ENCODE measurements at regions not wholly inside any gene's neighbourhood (a gene's known extent, or its start where the extent isn't known, plus 50 kb on each side); places are given as distances from the start of the nearest gene placed in this dataset.

DNA sequence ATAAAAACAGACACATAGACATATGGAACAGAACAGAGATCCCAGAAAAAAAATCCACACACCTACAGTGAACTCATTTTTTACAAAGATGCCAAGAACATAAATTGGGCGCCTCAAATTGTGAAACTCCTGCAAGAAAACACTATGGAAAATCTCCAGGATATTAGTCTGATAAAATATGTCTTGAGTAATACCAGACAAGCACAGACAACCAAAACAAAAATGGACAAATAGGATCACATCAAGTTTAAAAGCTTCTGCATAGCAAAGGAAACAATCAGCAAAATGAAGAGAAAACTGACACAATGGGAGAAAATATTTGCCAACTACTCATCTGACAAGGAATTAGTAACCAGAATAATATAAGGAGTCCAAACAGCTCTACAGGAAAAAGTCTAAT, 337.3 kb upstream of the DIPK2B start:
- Histone ChIP-seq H3K4me2 (ENCODE audit: control insufficient read depth, extremely low read depth, insufficient read depth, low read depth, low read length) (no peak overlapping the region), H4K20me1 (ENCODE audit: control insufficient read depth, extremely low read depth, insufficient read depth, low read length) (no peaks in the 10 kb centered on the region), H3K9ac (ENCODE audit: control insufficient read depth, extremely low read depth, insufficient read depth, low read length) (no peak overlapping the region), H3K9me3 (ENCODE audit: control insufficient read depth, low read depth, low read length) (peaks cover 4% of the 10 kb centered on the region), H3K4me3 (ENCODE audit: control insufficient read depth in 2 of 3, extremely low read depth in 1 of 3, insufficient read depth in 2 of 3, low read depth in 1 of 3, low read length in 3 of 3) (no peak overlapping the region), H3K27ac (ENCODE audit: control insufficient read depth, insufficient read depth, low read length) (no peak overlapping the region), H3K79me2 (ENCODE audit: control insufficient read depth, insufficient read depth, low read length) (no peaks in the 10 kb centered on the region), H2AFZ (ENCODE audit: control insufficient read depth, low read length) (no peak overlapping the region), H3K9me1 (ENCODE audit: control insufficient read depth, extremely low read depth, insufficient read depth, low read length) (no peaks in the 10 kb centered on the region), H3K27me3 (ENCODE audit: control insufficient read depth, extremely low read depth, insufficient read depth, low read length) (peaks cover 5% of the 10 kb centered on the region), H3K4me1 (ENCODE audit: control insufficient read depth, extremely low read depth, insufficient read depth, low read length) (peaks cover 4% of the 10 kb centered on the region), H3K36me3 (ENCODE audit: control insufficient read depth in 2 of 2, extremely low read depth in 1 of 2, insufficient read depth in 2 of 2, low read length in 2 of 2) (no peaks in the 10 kb centered on the region)
- FAIRE-seq (no peak), DNase-seq (ENCODE audit: low read depth, low spot score) (no peak)
- dilution Hi-C loops (cut with MboI; ENCODE audit: extremely low pct_ligation_motif_present, low sequenced_read_pairs) = no loop called here
- TF ChIP-seq, protein P1, sequence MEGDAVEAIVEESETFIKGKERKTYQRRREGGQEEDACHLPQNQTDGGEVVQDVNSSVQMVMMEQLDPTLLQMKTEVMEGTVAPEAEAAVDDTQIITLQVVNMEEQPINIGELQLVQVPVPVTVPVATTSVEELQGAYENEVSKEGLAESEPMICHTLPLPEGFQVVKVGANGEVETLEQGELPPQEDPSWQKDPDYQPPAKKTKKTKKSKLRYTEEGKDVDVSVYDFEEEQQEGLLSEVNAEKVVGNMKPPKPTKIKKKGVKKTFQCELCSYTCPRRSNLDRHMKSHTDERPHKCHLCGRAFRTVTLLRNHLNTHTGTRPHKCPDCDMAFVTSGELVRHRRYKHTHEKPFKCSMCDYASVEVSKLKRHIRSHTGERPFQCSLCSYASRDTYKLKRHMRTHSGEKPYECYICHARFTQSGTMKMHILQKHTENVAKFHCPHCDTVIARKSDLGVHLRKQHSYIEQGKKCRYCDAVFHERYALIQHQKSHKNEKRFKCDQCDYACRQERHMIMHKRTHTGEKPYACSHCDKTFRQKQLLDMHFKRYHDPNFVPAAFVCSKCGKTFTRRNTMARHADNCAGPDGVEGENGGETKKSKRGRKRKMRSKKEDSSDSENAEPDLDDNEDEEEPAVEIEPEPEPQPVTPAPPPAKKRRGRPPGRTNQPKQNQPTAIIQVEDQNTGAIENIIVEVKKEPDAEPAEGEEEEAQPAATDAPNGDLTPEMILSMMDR (optimal IDR thresholded peaks at IDR 0.05 in 1 of 3, IDR thresholded peaks at IDR 0.05 in 1 of 3, conservative IDR thresholded peaks at IDR 0.05 in 1 of 3; ENCODE audit: extremely low read depth in 1 of 3, insufficient read depth in 2 of 3, low read length in 3 of 3) = no peak
- TF ChIP-seq EZH2 (IDR thresholded peaks at IDR 0.05; ENCODE audit: low read length) = no peak

DNA sequence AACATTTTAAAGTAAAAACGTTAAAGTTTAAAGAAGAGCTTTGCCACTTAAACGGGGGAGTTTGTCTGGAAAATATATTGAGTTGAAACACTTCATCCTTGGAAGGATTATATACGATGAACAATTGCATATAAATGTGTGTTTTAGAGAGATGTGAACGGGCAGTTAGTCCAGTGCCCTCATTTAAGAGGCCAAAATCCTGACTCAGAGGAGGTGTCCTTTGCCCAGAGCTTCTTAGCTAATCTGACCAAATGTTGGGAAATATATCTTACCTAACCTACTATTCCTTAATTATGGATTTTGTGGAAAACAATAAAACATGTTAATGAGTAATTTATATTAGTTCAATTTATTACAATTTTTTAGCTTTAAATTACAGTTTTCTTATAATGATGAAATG, 327.2 kb upstream of the DIPK2B start:
- Histone ChIP-seq H3K9me1 (ENCODE audit: control insufficient read depth, extremely low read depth, insufficient read depth, low read length) (no peaks in the 10 kb centered on the region), H3K27ac (ENCODE audit: control insufficient read depth, insufficient read depth, low read length) (no peak overlapping the region), H3K79me2 (ENCODE audit: control insufficient read depth, insufficient read depth, low read length) (no peaks in the 10 kb centered on the region), H3K36me3 (ENCODE audit: control insufficient read depth in 2 of 2, extremely low read depth in 1 of 2, insufficient read depth in 2 of 2, low read length in 2 of 2) (peaks cover 0 to 3% of the 10 kb centered on the region in 2 experiments), H3K27me3 (ENCODE audit: control insufficient read depth, extremely low read depth, insufficient read depth, low read length) (peaks cover 4% of the 10 kb centered on the region), H2AFZ (ENCODE audit: control insufficient read depth, low read length) (no peak overlapping the region), H3K4me3 (ENCODE audit: control insufficient read depth in 2 of 3, extremely low read depth in 1 of 3, insufficient read depth in 2 of 3, low read depth in 1 of 3, low read length in 3 of 3) (no peak overlapping the region), H3K9ac (ENCODE audit: control insufficient read depth, extremely low read depth, insufficient read depth, low read length) (no peak overlapping the region), H3K4me1 (ENCODE audit: control insufficient read depth, extremely low read depth, insufficient read depth, low read length) (peaks cover 6% of the 10 kb centered on the region), H3K9me3 (ENCODE audit: control insufficient read depth, low read depth, low read length) (peaks cover 1% of the 10 kb centered on the region), H4K20me1 (ENCODE audit: control insufficient read depth, extremely low read depth, insufficient read depth, low read length) (no peaks in the 10 kb centered on the region), H3K4me2 (ENCODE audit: control insufficient read depth, extremely low read depth, insufficient read depth, low read depth, low read length) (no peak overlapping the region)
- TF ChIP-seq, protein P1 (optimal IDR thresholded peaks at IDR 0.05 in 1 of 3, IDR thresholded peaks at IDR 0.05 in 1 of 3, conservative IDR thresholded peaks at IDR 0.05 in 1 of 3; ENCODE audit: extremely low read depth in 1 of 3, insufficient read depth in 2 of 3, low read length in 3 of 3) = no peak
- TF ChIP-seq EZH2 (IDR thresholded peaks at IDR 0.05; ENCODE audit: low read length) = no peak
- dilution Hi-C loops (cut with MboI; ENCODE audit: extremely low pct_ligation_motif_present, low sequenced_read_pairs) = no loop called here
- no peak for DNase-seq (ENCODE audit: low read depth, low spot score)
- no peak for FAIRE-seq
